Panc1 (cell line): ENCODE measurements at regions not wholly inside any gene's neighbourhood (a gene's known extent, or its start where the extent isn't known, plus 50 kb on each side); places are given as distances from the start of the nearest gene placed in this dataset.

Experiments used
- ATAC-seq: fragments of 200-7000 bp; cut with Tn5 transposase; 2 replicates; pipeline ENCODE4 v1.9.1; 2020; ENCODE audit warnings: mild to moderate bottlenecking, moderate library complexity
- BruUV-seq: library from RNA; stranded (reverse); fragments of 400-500 nt; replicated peaks from 2 replicates; lab custom pipeline; 2021; lab: Mats Ljungman, UMichigan
- CTCF ChIA-PET: fragments of 300-600 bp; sonication (Branson Sonifier 250); formaldehyde crosslinking; loops from one replicate; lab custom pipeline; 2022; ENCODE audit warnings: antibody characterized with exemption; lab: Charles Lee
- POLR2A ChIA-PET: fragments of 300-600 bp; sonication (Branson Sonifier 250); formaldehyde crosslinking; loops from one replicate; lab custom pipeline; 2022; ENCODE audit warnings: antibody characterized with exemption; lab: Charles Lee
- DNase-seq: peaks from one replicate; pipeline ENCODE4 v3.0.0-alpha.2; 2010; ENCODE audit warnings: low read depth, low spot score
- H3K27ac ChIP-seq: 2 replicates; pipeline ENCODE4 v1.5.1; 2011; ENCODE audit warnings: mild to moderate bottlenecking, low read length, inconsistent platforms
- H3K27me3 ChIP-seq: fragments of 200-500 bp; sonication (Bioruptor generic); 2 replicates; pipeline ENCODE4 v1.6.0; 2014; ENCODE audit warnings: low read length, inconsistent platforms; ENCODE audit not compliant: control insufficient read depth, insufficient read depth
- H3K36me3 ChIP-seq: fragments of 200-500 bp; sonication (Bioruptor generic); 2 replicates; pipeline ENCODE4 v1.5.1; 2014; ENCODE audit warnings: inconsistent platforms, mild to moderate bottlenecking, low read length, moderate library complexity; ENCODE audit not compliant: control insufficient read depth, insufficient read depth
- H3K4me1 ChIP-seq: 2 replicates; pipeline ENCODE4 v1.5.1; 2011; ENCODE audit warnings: inconsistent platforms, mild to moderate bottlenecking, low read length, moderate library complexity; ENCODE audit not compliant: control insufficient read depth, insufficient read depth
- H3K4me3 ChIP-seq, 2 experiments: 2 replicates each; pipeline ENCODE4 v1.5.1; 2011 to 2012; ENCODE audit warnings: low read depth in 2 of 2, low read length in 2 of 2, mild to moderate bottlenecking in 2 of 2, inconsistent platforms in 1 of 2, moderate library complexity in 1 of 2
- H3K9me3 ChIP-seq: fragments of 200-500 bp; sonication (Bioruptor generic); 2 replicates; pipeline ENCODE4 v1.5.1; 2014; ENCODE audit warnings: low read depth, mild to moderate bottlenecking, inconsistent platforms, low read length, moderate library complexity; ENCODE audit not compliant: control insufficient read depth, insufficient read depth
- CTCF ChIP-seq: fragments of 450-650 bp; IDR thresholded peaks from 2 replicates; pipeline ENCODE4 v1.5.1; 2017; ENCODE audit warnings: mild to moderate bottlenecking
- POLR2AphosphoS5 ChIP-seq: IDR thresholded peaks from 2 replicates; pipeline ENCODE4 v1.6.1; 2012; ENCODE audit warnings: mild to moderate bottlenecking, low read depth, low read length, moderate library complexity
- REST ChIP-seq, 2 experiments: IDR thresholded peaks; 2 replicates each; pipeline ENCODE4 v1.6.1; 2011 to 2012; ENCODE audit warnings: low read depth in 2 of 2, control low read depth in 1 of 2, low read length in 1 of 2, mild to moderate bottlenecking in 1 of 2, moderate library complexity in 1 of 2; ENCODE audit not compliant: insufficient read depth in 1 of 2
- SIN3A ChIP-seq: IDR thresholded peaks from 2 replicates; pipeline ENCODE4 v1.6.1; 2012; ENCODE audit warnings: low read depth, mild to moderate bottlenecking, low read length, moderate library complexity, borderline replicate concordance; ENCODE audit not compliant: insufficient read depth
- TCF7L2 ChIP-seq: IDR thresholded peaks from 2 replicates; pipeline ENCODE4 v1.6.1; 2011; ENCODE audit warnings: mild to moderate bottlenecking, low read depth, low read length, inconsistent platforms
- in situ Hi-C: cut with HindIII; loops from 2 replicates; pipeline ENCODE4 v1.10.0; 2016; ENCODE audit warnings: low sequenced_read_pairs, low pct_unique_long_range_greater_than_20kb
- intact Hi-C: fragments of 100-400 bp; cut with micrococcal nuclease; formaldehyde crosslinking; loops from one replicate; pipeline ENCODE4 v1.10.0; 2022; ENCODE audit not compliant: unreplicated experiment

GRCh38 chr13:85430216-85430794 is 368.9 kb downstream of the SLITRK6 start:
- in situ Hi-C loops: no loop called here
- DNase-seq: no peak
- no peak overlapping the region for H3K4me3 ChIP-seq
- POLR2A ChIA-PET: no interaction called here
- TF ChIP-seq POLR2AphosphoS5 (no peak), REST (IDR thresholded peaks at IDR 0.05; ENCODE audit: insufficient read depth in 1 of 2, low read depth in 2 of 2, low read length in 1 of 2) (no peak), TCF7L2 (no peak), SIN3A (no peak), CTCF (no peak)
- H3K4me1 ChIP-seq: no peaks in the 10 kb centered on the region
- BruUV-seq: no TSS peak
- no peak overlapping the region for H3K27ac ChIP-seq
- H3K27me3 ChIP-seq: no peaks in the 10 kb centered on the region
- intact Hi-C loops: no loop called here
- H3K36me3 ChIP-seq: no peaks in the 10 kb centered on the region
- ATAC-seq: no peak
- H3K9me3 ChIP-seq: no peaks in the 10 kb centered on the region
- CTCF ChIA-PET: no interaction called here

- BruUV-seq: no TSS peak
- ChIA-PET POLR2A (no interaction called here), CTCF (no interaction called here)
- H3K4me1 ChIP-seq: no peaks in the 10 kb centered on the region
- DNase-seq: no peak
- H3K9me3 ChIP-seq: no peaks in the 10 kb centered on the region
- H3K27ac ChIP-seq: no peak overlapping the region
- H3K4me3 ChIP-seq: no peak overlapping the region
- ATAC-seq: no peak
- no peaks in the 10 kb centered on the region for H3K36me3 ChIP-seq
- in situ Hi-C loops (no loop called here), intact Hi-C loops (no loop called here)
- no peaks in the 10 kb centered on the region for H3K27me3 ChIP-seq
- TF ChIP-seq TCF7L2 (no peak), REST (IDR thresholded peaks at IDR 0.05; ENCODE audit: insufficient read depth in 1 of 2, low read depth in 2 of 2, low read length in 1 of 2) (no peak)
Measured at GRCh38 chr13:85427416-85427815, 371.8 kb downstream of the SLITRK6 start.
